OCI-LY3 (cell line): ENCODE measurements at regions not wholly inside any gene's neighbourhood (a gene's known extent, or its start where the extent isn't known, plus 50 kb on each side); places are given as distances from the start of the nearest gene placed in this dataset.
"Not testable (repeated sequence)": the region's sequence is repeated elsewhere in the genome, so short reads cannot be mapped to it uniquely, and the experiment has no call there.

Experiments
- H2AFZ ChIP-seq: fragments of 200-600, 300-600 bp; shearing (Covaris generic); 2 replicates; pipeline ENCODE4 v1.6.0; 2014; ENCODE audit warnings: antibody characterized with exemption, low read depth, low read length
- H3K27ac ChIP-seq: fragments of 200-600, 300-600 bp; sonication (generic); 2 replicates; pipeline ENCODE4 v1.5.1; 2014; ENCODE audit warnings: mild to moderate bottlenecking, low read length, moderate library complexity, mixed read lengths
- H3K27me3 ChIP-seq: fragments of 200-600, 300-600 bp; sonication (generic); 2 replicates; pipeline ENCODE4 v1.6.1; 2014; ENCODE audit warnings: low read depth, low read length, mixed read lengths
- H3K36me3 ChIP-seq: fragments of 200-600, 300-600 bp; sonication (generic); replicated peaks from 2 replicates; pipeline ENCODE3; 2014; ENCODE audit warnings: low read depth, low read length, mixed read lengths
- H3K4me1 ChIP-seq: fragments of 300-600, 200-600 bp; sonication (generic); 2 replicates; pipeline ENCODE4 v1.6.1; 2014; ENCODE audit warnings: low read length, mixed read lengths
- H3K4me2 ChIP-seq: fragments of 200-600, 300-600 bp; sonication (generic); 2 replicates; pipeline ENCODE4 v1.6.1; 2014; ENCODE audit warnings: low read length, mixed read lengths
- H3K4me3 ChIP-seq: fragments of 300-600, 200-600 bp; sonication (generic); 2 replicates; pipeline ENCODE4 v1.5.1; 2014; ENCODE audit warnings: antibody characterized with exemption, mild to moderate bottlenecking, low read length, moderate library complexity
- H3K79me2 ChIP-seq: fragments of 300-600, 200-600 bp; shearing (Covaris generic); 2 replicates; pipeline ENCODE4 v1.6.1; 2014; ENCODE audit warnings: mild to moderate bottlenecking, low read length, mixed read lengths
- H3K9ac ChIP-seq: fragments of 300-600, 200-600 bp; shearing (Covaris generic); 2 replicates; pipeline ENCODE4 v1.6.0; 2014; ENCODE audit warnings: mild to moderate bottlenecking, low read length, moderate library complexity
- H3K9me3 ChIP-seq: fragments of 200-600, 300-600 bp; shearing (Covaris generic); 2 replicates; pipeline ENCODE4 v1.6.1; 2014; ENCODE audit warnings: low read length, mixed read lengths; ENCODE audit not compliant: insufficient read depth
- H4K20me1 ChIP-seq: fragments of 200-600, 300-600 bp; sonication (generic); 2 replicates; pipeline ENCODE4 v1.6.1; 2016; ENCODE audit warnings: low read length, mixed read lengths; ENCODE audit not compliant: insufficient read depth
- EZH2phosphoT487 ChIP-seq: fragments of 200-600 bp; shearing (Covaris generic); IDR thresholded peaks from 2 replicates; pipeline ENCODE4 v1.6.1; 2018; ENCODE audit warnings: antibody characterized with exemption, mixed run types, low read depth
- TF ChIP-seq, protein P1 (sequence below): fragments of 200-600, 300-600 bp; sonication (generic); IDR thresholded peaks from 2 replicates; pipeline ENCODE4 v1.5.1; 2014; ENCODE audit warnings: antibody characterized with exemption, low read length, low read depth

DNA sequence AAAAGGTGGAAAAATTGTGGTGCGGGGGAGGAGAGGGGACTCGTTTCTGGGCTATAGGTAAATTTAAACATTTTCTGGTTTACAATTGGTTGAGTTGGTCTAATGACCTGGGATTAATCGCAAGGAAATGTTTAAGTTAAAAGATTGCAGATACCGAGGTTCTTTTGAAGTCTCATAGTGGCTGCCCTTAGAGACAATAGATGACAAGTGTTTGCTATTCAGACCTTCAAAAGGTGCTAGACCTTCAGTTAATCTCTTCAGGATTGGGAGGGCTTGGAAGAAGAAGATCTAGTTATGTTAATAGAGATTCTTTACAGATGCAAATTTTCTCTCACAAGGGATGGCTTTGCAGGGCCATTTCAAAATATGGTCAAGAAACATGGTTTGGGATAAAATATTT lies 2286.1 kb upstream of the AGA start:
- Histone ChIP-seq H3K9ac (no peak overlapping the region), H3K36me3 (no peaks in the 10 kb centered on the region), H4K20me1 (no peaks in the 10 kb centered on the region), H2AFZ (no peak overlapping the region), H3K9me3 (no peaks in the 10 kb centered on the region), H3K27me3 (no peaks in the 10 kb centered on the region), H3K4me2 (no peak overlapping the region), H3K27ac (no peak overlapping the region), H3K4me1 (no peaks in the 10 kb centered on the region), H3K4me3 (no peak overlapping the region), H3K79me2 (no peaks in the 10 kb centered on the region)
- TF ChIP-seq EZH2phosphoT487, result no peak
- TF ChIP-seq, protein P1, sequence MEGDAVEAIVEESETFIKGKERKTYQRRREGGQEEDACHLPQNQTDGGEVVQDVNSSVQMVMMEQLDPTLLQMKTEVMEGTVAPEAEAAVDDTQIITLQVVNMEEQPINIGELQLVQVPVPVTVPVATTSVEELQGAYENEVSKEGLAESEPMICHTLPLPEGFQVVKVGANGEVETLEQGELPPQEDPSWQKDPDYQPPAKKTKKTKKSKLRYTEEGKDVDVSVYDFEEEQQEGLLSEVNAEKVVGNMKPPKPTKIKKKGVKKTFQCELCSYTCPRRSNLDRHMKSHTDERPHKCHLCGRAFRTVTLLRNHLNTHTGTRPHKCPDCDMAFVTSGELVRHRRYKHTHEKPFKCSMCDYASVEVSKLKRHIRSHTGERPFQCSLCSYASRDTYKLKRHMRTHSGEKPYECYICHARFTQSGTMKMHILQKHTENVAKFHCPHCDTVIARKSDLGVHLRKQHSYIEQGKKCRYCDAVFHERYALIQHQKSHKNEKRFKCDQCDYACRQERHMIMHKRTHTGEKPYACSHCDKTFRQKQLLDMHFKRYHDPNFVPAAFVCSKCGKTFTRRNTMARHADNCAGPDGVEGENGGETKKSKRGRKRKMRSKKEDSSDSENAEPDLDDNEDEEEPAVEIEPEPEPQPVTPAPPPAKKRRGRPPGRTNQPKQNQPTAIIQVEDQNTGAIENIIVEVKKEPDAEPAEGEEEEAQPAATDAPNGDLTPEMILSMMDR, result no peak

DNA sequence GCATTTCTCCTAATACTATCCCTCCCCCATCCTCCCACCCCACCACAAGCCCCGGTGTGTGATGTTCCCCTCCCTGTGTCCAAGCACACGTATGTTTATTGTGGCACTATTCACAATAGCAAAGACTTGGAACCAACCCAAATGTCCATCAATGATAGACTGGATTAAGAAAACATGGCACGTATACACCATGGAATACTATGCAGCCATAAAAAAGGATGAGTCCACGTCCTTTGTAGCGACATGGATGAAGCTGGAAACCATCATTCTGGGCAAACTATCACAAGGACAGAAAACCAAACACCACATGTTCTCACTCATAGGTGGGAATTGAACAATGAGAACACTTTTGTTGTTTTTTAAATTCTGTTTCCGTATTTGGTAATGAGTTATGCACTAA lies 2294.6 kb upstream of the AGA start:
- H3K9me3 ChIP-seq, result not testable (repeated sequence)

DNA sequence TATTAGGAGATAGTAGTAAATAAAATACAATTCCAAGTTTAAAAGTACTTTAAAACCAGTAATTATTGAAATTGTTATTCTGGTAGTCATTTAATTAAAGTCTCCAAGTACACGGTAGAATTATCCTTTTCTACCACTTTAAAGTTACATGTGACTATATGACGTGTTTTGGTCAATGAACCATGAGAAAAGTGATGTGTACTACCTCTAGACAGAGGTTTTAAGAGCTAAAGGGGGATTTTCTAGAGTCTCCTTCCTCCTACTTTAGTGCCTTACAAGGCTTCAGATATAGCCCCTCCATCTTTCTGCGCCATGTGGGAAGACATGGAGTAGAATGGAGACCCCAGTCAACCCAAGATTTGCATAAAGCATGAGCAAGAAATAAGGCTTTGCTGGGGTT lies 2296.6 kb upstream of the AGA start:
- no peak overlapping the region; the same call in 1 of the 2 replicates for H2AFZ ChIP-seq
- no peaks in the 10 kb centered on the region for H3K36me3 ChIP-seq
- 0 out of 2 replicates have a peak, but pooled peaks cover 5% of the 10 kb centered on the region for H3K9me3 ChIP-seq
- TF ChIP-seq EZH2phosphoT487, result no peak
- no peaks in the 10 kb centered on the region for H3K27me3 ChIP-seq
- no peaks in the 10 kb centered on the region for H4K20me1 ChIP-seq
- H3K4me1 ChIP-seq, result no peaks in the 10 kb centered on the region
- no peak overlapping the region for H3K4me3 ChIP-seq
- H3K79me2 ChIP-seq, result no peaks in the 10 kb centered on the region
- no peak overlapping the region for H3K27ac ChIP-seq
- H3K9ac ChIP-seq, result no peak overlapping the region
- no peak overlapping the region for H3K4me2 ChIP-seq

More for the DNA sequence above, 2294.6 kb upstream of the AGA start:
- H3K27ac ChIP-seq, H2AFZ ChIP-seq, H3K27me3 ChIP-seq, H3K36me3 ChIP-seq, H3K79me2 ChIP-seq, H3K4me1 ChIP-seq, H3K4me3 ChIP-seq, H3K4me2 ChIP-seq, H3K9ac ChIP-seq, H4K20me1 ChIP-seq: not testable (repeated sequence)

DNA sequence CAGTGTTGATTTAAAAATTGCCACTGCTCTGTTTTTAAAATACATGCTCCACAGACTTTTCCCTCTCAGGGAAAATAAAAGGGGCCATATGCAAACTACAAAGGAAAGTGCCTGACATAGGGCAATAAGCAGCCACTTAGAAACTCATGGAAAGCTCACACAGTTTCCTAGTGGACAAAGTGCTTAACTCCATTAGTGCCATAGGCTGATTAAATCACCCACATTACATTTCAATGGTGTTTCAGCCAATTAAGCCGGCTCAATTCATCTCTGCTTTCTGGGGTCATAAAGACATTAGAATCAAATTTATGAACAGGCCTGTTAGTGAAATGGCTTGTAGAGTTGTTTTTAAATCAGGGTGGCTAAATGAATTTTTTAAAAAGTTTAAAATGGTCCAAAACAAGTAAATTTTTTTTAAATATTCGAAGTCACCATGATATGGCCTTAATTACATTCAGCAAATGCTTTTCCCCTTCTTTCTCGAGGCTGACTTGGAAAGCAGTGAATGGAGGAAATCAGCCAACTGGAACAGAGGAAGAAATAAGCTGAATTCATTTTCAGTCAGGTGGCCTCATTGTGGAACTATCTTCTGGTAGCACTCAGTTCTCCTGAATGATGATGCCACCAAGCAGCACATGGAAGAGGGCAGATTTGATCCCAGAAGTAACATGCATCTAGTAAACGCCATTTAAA lies 2305.1 kb upstream of the AGA start:
- Histone ChIP-seq H3K27me3 (no peaks in the 10 kb centered on the region), H4K20me1 (no peaks in the 10 kb centered on the region), H3K79me2 (no peaks in the 10 kb centered on the region), H3K9ac (no peak overlapping the region), H3K4me3 (no peak overlapping the region), H3K4me1 (no peaks in the 10 kb centered on the region), H2AFZ (no peak overlapping the region), H3K9me3 (no peaks in the 10 kb centered on the region), H3K36me3 (no peaks in the 10 kb centered on the region), H3K4me2 (no peak overlapping the region), H3K27ac (no peak overlapping the region)
- TF ChIP-seq, protein P1, result no peak
- no peak for TF ChIP-seq EZH2phosphoT487

DNA sequence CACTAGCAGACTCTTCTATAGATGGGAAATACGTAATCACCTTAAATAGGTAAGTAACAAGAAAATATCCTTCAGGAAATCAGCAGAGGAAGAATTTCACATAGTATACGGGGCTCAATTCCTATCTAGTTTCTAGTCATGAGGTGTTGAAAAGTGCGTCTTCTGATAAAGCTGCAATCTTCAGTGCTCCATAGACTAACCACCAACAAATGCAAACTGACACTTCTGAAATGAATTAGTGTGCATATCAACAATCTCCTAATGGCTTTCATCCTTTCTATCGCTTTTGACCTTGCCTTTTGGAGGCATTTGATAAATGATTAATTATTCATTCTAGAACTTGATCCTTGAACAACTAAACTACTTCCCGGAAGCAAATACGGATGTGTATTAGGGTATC lies 2306.6 kb upstream of the AGA start:
- no peak overlapping the region for H3K9ac ChIP-seq
- H3K27me3 ChIP-seq, result no peaks in the 10 kb centered on the region
- no peaks in the 10 kb centered on the region for H3K4me1 ChIP-seq

More for the DNA sequence above, 2306.6 kb upstream of the AGA start:
- H3K4me2 ChIP-seq, result no peak overlapping the region
- no peak overlapping the region for H3K4me3 ChIP-seq
- no peaks in the 10 kb centered on the region for H3K9me3 ChIP-seq
- H2AFZ ChIP-seq, result no peak overlapping the region
- TF ChIP-seq, protein P1, result no peak
- TF ChIP-seq EZH2phosphoT487, result no peak
- H3K27ac ChIP-seq, result no peak overlapping the region
- H3K36me3 ChIP-seq, result no peaks in the 10 kb centered on the region
- H4K20me1 ChIP-seq, result no peaks in the 10 kb centered on the region
- H3K79me2 ChIP-seq, result no peaks in the 10 kb centered on the region
